ENCODE measurements at regions not wholly inside any gene's neighbourhood (a gene's known extent, or its start where the extent isn't known, plus 50 kb on each side); places are given as distances from the start of the nearest gene placed in this dataset.

GRCh38 chr1:209435654-209436566 is 147.6 kb upstream of the CAMK1G start:
- peak in 12 of 14 donors; percentile 5 to 71 (median 31) for DNase-seq

GRCh38 chr1:209439828-209440227 is 143.7 kb upstream of the CAMK1G start:
- no peak for DNase-seq

- no peak for DNase-seq
Observed at GRCh38 chr1:209443361-209443931, 140.1 kb upstream of the CAMK1G start.

GRCh38 chr1:209443975-209444651 is 139.4 kb upstream of the CAMK1G start:
- DNase-seq: no peak

- DNase-seq: no peak
Observed at GRCh38 chr1:209444961-209445360, 138.6 kb upstream of the CAMK1G start.

GRCh38 chr1:209445576-209445975 is 137.9 kb upstream of the CAMK1G start:
- peak in 1 of 14 donors; percentile 79 for DNase-seq

- no peak for DNase-seq
Observed at GRCh38 chr1:209446356-209446755, 137.2 kb upstream of the CAMK1G start.

GRCh38 chr1:209454340-209454994 is 129.0 kb upstream of the CAMK1G start:
- DNase-seq: no peak

- DNase-seq: peak in 1 of 14 donors; percentile 3
Observed at GRCh38 chr1:209455145-209455544, 128.4 kb upstream of the CAMK1G start.

- no peak for DNase-seq
Observed at GRCh38 chr1:209455661-209456358, 127.7 kb upstream of the CAMK1G start.

GRCh38 chr1:209456878-209457277 is 126.6 kb upstream of the CAMK1G start:
- no peak for DNase-seq

- no peak for DNase-seq
Observed at GRCh38 chr1:209457401-209458125, 126.0 kb upstream of the CAMK1G start.

- no peak for DNase-seq
Observed at GRCh38 chr1:209458921-209459320, 124.6 kb upstream of the CAMK1G start.

- no peak for DNase-seq
Observed at GRCh38 chr1:209461168-209461567, 122.3 kb upstream of the CAMK1G start.

GRCh38 chr1:209462433-209462832 is 121.1 kb upstream of the CAMK1G start:
- no peak for DNase-seq

GRCh38 chr1:209463441-209463840 is 120.1 kb upstream of the CAMK1G start:
- DNase-seq: no peak

- DNase-seq: no peak
Observed at GRCh38 chr1:209473025-209473424, 110.5 kb upstream of the CAMK1G start.

GRCh38 chr1:209480345-209480744 is 103.2 kb upstream of the CAMK1G start:
- no peak for DNase-seq

- no peak for DNase-seq
Observed at GRCh38 chr1:209483691-209484090, 99.8 kb upstream of the CAMK1G start.

- no peak for DNase-seq
Observed at GRCh38 chr1:209484429-209484828, 99.1 kb upstream of the CAMK1G start.

- peak in 1 of 14 donors; percentile 28 for DNase-seq
Observed at GRCh38 chr1:209485167-209485566, 98.3 kb upstream of the CAMK1G start.
